ENCODE measurements at regions not wholly inside any gene's neighbourhood (a gene's known extent, or its start where the extent isn't known, plus 50 kb on each side); places are given as distances from the start of the nearest gene placed in this dataset.

DNA sequence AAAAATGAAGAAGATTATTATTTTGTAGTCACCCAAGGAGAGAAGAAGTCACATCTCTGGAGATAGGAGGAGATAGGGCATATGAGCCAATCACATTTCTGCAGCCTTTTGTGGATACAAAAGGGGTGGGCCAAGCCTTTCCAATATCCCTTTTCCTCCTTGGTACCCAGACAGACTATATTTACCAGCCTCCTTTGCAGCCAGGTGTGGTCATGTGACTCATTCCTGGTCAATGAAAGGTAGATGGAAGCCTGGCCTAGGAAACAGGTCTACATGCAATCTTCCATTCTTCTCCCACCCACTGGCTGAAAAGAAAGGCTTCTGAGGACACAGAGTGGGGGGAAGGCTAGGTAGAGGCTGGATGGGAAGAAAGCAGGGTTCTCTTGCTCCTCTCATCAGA lies 58.1 kb upstream of the ERG start:
- Histone ChIP-seq H3K9ac (ENCODE audit: low read depth, low read length) (no peak overlapping the region), H3K9me3 (ENCODE audit: insufficient read depth, low read depth, low read length) (no peaks in the 10 kb centered on the region), H3K4me1 (ENCODE audit: insufficient read depth, low read length) (no peaks in the 10 kb centered on the region), H3K36me3 (ENCODE audit: insufficient read depth, low read length) (no peaks in the 10 kb centered on the region), H3K27ac (ENCODE audit: low read depth, low read length) (no peak overlapping the region), H3K27me3 (ENCODE audit: insufficient read depth, low read length) (no peaks in the 10 kb centered on the region), H3K4me3 (ENCODE audit: low read length) (no peak overlapping the region)

DNA sequence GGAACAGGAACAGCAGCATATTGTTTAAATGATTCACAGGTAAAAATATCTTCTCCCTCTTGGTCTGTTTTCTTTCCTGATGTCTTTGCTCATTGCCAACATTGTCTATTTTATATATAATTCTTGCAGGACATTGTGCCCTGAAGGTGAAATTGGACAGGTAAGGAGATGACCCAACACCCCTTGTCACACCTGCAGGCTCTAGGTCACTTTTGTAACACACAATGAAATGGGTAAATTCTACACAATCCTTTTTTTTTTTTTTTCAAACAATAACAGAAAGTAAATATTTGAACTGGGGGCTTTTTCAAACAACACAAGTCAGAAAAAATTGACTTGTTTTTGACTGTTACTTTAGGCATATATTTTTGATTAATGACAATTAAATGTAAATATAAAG lies 62.9 kb upstream of the ERG start:
- Histone ChIP-seq H3K27me3 (ENCODE audit: insufficient read depth, low read length) (no peaks in the 10 kb centered on the region), H3K4me1 (ENCODE audit: insufficient read depth, low read length) (no peaks in the 10 kb centered on the region), H3K9ac (ENCODE audit: low read depth, low read length) (no peak overlapping the region), H3K4me3 (ENCODE audit: low read length) (no peak overlapping the region), H3K9me3 (ENCODE audit: insufficient read depth, low read depth, low read length) (no peaks in the 10 kb centered on the region), H3K36me3 (ENCODE audit: insufficient read depth, low read length) (no peaks in the 10 kb centered on the region), H3K27ac (ENCODE audit: low read depth, low read length) (no peak overlapping the region)

DNA sequence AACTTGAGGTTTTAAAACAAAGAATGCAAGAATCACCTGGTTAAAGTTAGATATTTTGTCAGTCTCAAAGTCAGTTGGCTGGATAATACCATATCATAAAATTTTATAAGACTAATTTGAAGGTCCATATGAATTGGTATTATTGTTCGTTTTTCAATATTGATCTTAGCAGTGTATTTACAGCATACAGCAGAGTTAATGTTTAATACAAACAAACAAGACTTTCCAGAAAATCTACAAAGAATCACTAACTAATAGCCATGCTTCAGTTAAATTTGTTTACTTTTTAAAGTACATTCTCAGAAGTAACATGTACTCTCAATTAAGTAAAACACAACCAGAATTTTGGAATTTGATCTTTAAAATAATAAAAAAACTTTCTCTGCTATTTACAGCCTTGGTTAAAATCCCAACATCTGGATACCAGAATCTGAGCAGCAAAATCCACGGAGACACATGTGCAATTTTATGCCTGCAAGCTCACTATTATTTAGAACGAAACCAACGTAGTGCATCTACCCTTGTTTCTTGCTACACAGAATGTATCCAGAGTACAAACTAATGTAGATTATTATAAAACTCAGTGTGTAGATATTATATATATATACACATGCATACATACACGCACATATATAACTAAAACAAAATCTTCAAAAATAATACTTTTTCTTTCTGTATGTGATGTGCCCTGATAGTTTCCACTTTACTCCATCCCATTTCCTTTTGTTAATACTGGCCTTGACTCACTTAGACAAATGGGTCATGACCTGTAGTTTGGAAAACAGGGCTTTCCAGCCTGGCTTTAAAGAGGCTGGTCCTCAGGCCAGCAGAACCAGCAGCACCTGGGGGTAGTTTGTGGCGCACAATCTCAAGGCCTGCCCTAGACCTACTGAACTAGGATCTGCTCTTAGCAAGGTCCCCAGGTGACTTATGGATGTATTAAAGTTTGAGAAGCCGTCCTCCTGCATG lies 63.6 kb upstream of the ERG start:
- H3K27ac ChIP-seq (ENCODE audit: low read depth, low read length) = no peak overlapping the region
- no peak overlapping the region for H3K4me3 ChIP-seq (ENCODE audit: low read length)
- no peaks in the 10 kb centered on the region for H3K36me3 ChIP-seq (ENCODE audit: insufficient read depth, low read length)
- 89% methylated on average over 5 of the region's 7 CpGs for WGBS
- H3K4me1 ChIP-seq (ENCODE audit: insufficient read depth, low read length) = peaks cover 5% of the 10 kb centered on the region
- no peaks in the 10 kb centered on the region for H3K27me3 ChIP-seq (ENCODE audit: insufficient read depth, low read length)
- no peaks in the 10 kb centered on the region for H3K9me3 ChIP-seq (ENCODE audit: insufficient read depth, low read depth, low read length)
- no peak overlapping the region for H3K9ac ChIP-seq (ENCODE audit: low read depth, low read length)

DNA sequence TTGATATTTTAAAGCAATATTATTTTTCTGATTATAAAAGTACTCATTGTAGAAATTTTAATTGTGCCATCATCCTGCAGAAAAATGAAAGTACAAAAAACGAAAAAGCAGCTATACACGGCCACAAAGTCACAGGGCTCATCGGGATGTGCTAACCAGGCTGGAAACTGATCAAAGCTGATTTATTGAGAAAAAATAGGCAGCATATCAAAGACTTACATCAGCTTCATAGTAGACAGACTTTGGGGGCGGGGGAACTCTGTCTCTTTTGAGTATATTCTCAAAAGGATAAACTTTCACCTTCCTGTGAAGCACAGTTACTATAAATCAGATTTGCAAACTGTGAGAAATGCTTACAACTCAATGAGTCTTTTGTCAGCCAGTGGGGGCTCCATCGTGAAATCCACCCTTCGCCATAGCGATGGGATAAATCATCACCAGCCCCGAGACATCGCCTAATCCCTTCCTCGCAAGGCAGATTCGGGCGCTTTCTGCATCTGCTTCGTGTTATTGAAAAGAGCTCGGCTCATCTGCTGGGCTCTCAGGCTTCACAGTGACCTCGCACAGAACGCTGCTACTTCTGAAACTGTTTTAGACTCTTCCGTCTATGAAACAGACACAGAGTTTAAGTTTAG lies 69.2 kb upstream of the ERG start:
- Histone ChIP-seq H3K4me1 (ENCODE audit: insufficient read depth, low read length) (peaks cover 16% of the 10 kb centered on the region), H3K36me3 (ENCODE audit: insufficient read depth, low read length) (no peaks in the 10 kb centered on the region), H3K9me3 (ENCODE audit: insufficient read depth, low read depth, low read length) (no peaks in the 10 kb centered on the region), H3K9ac (ENCODE audit: low read depth, low read length) (no peak overlapping the region), H3K27me3 (ENCODE audit: insufficient read depth, low read length) (no peaks in the 10 kb centered on the region), H3K27ac (ENCODE audit: low read depth, low read length) (no peak overlapping the region), H3K4me3 (ENCODE audit: low read length) (no peak overlapping the region)
- 55% methylated on average over 17 of the region's 17 CpGs for whole genome bisulfite sequencing

DNA sequence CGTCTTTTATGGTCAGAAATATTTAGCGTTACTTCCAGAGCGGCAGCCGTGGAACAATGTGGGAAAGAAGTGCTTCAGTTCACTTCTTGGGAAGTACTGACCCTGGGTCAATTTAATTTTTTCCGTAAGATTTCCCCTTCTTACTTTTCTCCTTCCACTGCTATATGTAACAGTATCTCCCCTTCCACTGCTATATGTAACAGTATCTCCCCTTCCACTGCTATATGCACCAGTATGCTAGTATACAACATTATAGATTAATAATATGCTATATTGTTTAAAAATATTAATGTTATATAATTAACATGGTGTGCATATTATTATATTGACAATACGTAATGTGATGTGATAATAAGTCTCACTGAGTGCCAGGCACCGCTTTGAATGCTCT lies 69.7 kb upstream of the ERG start:
- Histone ChIP-seq H3K27ac (ENCODE audit: low read depth, low read length) (no peak overlapping the region), H3K9ac (ENCODE audit: low read depth, low read length) (no peak overlapping the region), H3K9me3 (ENCODE audit: insufficient read depth, low read depth, low read length) (no peaks in the 10 kb centered on the region), H3K4me1 (ENCODE audit: insufficient read depth, low read length) (peaks cover 16% of the 10 kb centered on the region), H3K27me3 (ENCODE audit: insufficient read depth, low read length) (no peaks in the 10 kb centered on the region), H3K36me3 (ENCODE audit: insufficient read depth, low read length) (no peaks in the 10 kb centered on the region), H3K4me3 (ENCODE audit: low read length) (no peak overlapping the region)
- WGBS = 81% methylated on average over 6 of the region's 7 CpGs

DNA sequence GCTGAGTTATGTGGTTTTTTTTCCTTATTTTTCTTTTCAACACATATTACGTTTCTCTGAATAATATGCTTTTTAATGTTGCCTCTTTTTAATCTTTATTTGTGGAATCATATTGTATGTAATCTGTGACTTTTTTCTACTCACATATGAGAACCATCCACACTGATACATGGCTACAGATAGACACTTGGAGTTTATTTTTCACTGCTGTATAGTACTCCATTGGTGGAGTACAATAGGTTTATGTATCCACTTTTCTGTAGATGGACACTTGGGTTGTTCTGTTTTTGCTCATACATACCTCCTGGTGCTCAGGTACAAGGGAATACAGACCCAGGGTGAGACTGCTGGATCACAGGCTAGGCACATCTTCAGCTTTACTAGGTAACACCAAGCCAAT lies 71.5 kb upstream of the ERG start:
- Histone ChIP-seq H3K9ac (ENCODE audit: low read depth, low read length) (no peak overlapping the region), H3K27me3 (ENCODE audit: insufficient read depth, low read length) (no peaks in the 10 kb centered on the region), H3K9me3 (ENCODE audit: insufficient read depth, low read depth, low read length) (no peaks in the 10 kb centered on the region), H3K4me3 (ENCODE audit: low read length) (no peak overlapping the region), H3K4me1 (ENCODE audit: insufficient read depth, low read length) (peaks cover 16% of the 10 kb centered on the region), H3K36me3 (ENCODE audit: insufficient read depth, low read length) (no peaks in the 10 kb centered on the region), H3K27ac (ENCODE audit: low read depth, low read length) (no peak overlapping the region)
- WGBS = no CpG with 5 or more reads among the region's 1 CpG

DNA sequence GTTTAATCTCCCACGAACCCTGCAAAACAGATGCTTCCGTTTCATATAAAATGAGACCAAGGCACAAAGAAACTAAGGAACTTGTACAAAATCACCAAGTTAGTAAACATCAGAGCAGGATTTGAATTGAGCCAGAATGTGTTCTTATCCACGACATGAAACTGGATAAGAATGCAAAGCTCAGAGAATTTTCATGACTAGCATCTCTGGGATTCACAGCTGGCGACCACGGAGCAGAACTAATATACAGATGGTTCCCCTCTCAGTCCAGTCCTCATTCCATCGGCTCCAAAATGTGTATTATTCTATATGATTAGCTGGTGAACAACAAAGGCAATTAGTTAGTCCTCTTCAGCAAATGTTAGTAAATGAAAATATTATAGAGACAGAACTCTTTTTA lies 72.3 kb upstream of the ERG start:
- H3K4me3 ChIP-seq (ENCODE audit: low read length) = no peak overlapping the region
- no peaks in the 10 kb centered on the region for H3K9me3 ChIP-seq (ENCODE audit: insufficient read depth, low read depth, low read length)
- H3K9ac ChIP-seq (ENCODE audit: low read depth, low read length) = no peak overlapping the region
- peaks cover 16% of the 10 kb centered on the region for H3K4me1 ChIP-seq (ENCODE audit: insufficient read depth, low read length)
- WGBS = 91% methylated on average over 5 of the region's 6 CpGs
- no peak overlapping the region for H3K27ac ChIP-seq (ENCODE audit: low read depth, low read length)
- H3K27me3 ChIP-seq (ENCODE audit: insufficient read depth, low read length) = no peaks in the 10 kb centered on the region
- H3K36me3 ChIP-seq (ENCODE audit: insufficient read depth, low read length) = no peaks in the 10 kb centered on the region

DNA sequence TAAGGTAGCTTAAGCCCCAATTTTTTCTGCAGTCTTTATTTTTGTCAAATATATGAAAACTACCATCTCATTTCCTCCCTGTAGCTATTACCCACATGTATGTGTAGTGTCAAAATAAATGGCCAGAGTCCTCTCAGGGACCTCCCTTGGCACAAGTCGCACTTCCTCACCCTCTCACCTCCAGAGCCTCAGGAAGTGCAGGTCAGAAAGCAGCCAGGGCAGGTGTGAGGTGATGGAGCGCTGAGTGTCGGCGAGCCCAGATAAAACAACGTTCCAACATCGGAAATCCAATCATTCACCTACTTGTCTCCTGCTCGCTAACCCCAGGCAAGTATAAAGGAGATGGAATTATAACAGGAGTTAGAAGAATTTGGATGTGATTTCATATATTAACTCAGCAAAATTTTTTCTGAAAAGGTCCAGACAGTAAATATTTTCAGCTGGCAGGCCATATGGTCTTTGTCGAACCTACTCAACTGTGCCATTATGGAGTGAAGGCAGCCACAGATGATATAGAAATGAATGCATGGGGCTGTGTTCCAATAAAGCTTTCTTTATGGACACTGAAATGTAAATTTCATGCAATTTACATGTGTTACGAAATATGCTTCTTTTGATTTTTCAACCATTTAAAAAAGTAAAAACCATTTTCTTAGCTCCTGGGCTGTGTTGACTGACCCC lies 76.8 kb upstream of the ERG start:
- H3K27me3 ChIP-seq (ENCODE audit: insufficient read depth, low read length) = no peaks in the 10 kb centered on the region
- no peak overlapping the region for H3K9ac ChIP-seq (ENCODE audit: low read depth, low read length)
- H3K4me3 ChIP-seq (ENCODE audit: low read length) = no peak overlapping the region
- WGBS = 96% methylated on average over 3 of the region's 9 CpGs
- no peaks in the 10 kb centered on the region for H3K36me3 ChIP-seq (ENCODE audit: insufficient read depth, low read length)
- no peaks in the 10 kb centered on the region for H3K9me3 ChIP-seq (ENCODE audit: insufficient read depth, low read depth, low read length)
- no peaks in the 10 kb centered on the region for H3K4me1 ChIP-seq (ENCODE audit: insufficient read depth, low read length)
- H3K27ac ChIP-seq (ENCODE audit: low read depth, low read length) = no peak overlapping the region

DNA sequence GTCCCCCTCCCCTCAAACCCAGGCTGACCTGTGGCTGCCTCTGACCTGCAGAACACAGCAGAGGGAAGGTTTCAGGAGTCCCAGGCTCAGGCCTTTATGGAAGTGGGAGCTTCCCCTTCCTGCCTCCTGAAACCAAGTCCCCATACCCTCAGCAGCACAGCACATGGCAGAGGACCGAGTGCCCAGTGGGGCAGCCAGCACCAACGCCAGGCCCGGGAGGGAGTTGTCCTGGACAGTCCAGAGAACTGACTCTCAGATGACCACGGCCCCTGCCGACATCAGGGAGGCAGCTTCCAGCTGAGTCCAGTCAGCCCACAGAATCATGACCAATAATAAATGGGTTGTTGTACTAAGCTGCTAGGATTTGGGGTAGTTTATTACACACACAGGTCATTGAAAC lies 79.6 kb upstream of the ERG start:
- H3K27ac ChIP-seq (ENCODE audit: low read depth, low read length) = no peak overlapping the region
- H3K27me3 ChIP-seq (ENCODE audit: insufficient read depth, low read length) = no peaks in the 10 kb centered on the region
- H3K4me1 ChIP-seq (ENCODE audit: insufficient read depth, low read length) = no peaks in the 10 kb centered on the region
- no peak overlapping the region for H3K9ac ChIP-seq (ENCODE audit: low read depth, low read length)
- no peak overlapping the region for H3K4me3 ChIP-seq (ENCODE audit: low read length)
- H3K36me3 ChIP-seq (ENCODE audit: insufficient read depth, low read length) = no peaks in the 10 kb centered on the region
- H3K9me3 ChIP-seq (ENCODE audit: insufficient read depth, low read depth, low read length) = no peaks in the 10 kb centered on the region
- WGBS = 98% methylated on average over 5 of the region's 5 CpGs

DNA sequence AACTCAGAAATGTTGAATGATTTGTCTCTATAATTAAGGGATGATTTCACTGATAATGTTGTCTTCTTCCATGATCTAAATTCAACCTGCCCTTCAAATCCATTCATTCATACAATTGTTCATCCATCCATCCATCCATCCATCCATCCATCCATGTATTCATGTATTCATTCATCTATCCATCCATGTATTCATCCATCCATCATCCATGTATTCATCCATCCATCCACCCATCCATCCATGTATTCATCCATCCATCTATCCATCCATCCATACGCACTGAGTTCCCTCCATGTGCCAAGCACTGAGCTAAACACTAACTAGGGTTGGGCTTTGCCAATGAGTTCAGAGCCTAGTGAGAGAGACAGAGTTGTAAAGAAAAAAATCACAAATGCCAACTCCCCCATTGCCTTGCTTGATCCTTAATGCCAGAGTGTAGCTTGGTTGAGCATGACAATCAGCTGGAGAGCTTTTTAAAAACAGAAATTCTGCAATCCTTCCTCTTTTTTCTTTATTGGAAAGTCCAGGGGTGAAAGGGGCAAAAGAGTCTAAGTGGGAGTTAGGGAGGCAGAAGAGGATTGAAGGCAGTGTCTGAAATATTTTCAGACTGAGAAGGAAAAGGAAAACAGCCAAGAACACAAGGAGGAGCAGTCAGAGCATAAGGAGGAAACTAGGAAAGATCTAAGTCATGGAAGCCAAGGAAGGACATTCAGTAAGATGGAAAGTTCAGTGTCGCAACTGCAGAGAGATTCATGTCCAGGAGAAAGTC lies 92.4 kb upstream of the ERG start:
- H3K4me3 ChIP-seq (ENCODE audit: low read length) = no peak overlapping the region
- no peaks in the 10 kb centered on the region for H3K36me3 ChIP-seq (ENCODE audit: insufficient read depth, low read length)
- no peaks in the 10 kb centered on the region for H3K9me3 ChIP-seq (ENCODE audit: insufficient read depth, low read depth, low read length)
- H3K27me3 ChIP-seq (ENCODE audit: insufficient read depth, low read length) = no peaks in the 10 kb centered on the region
- H3K4me1 ChIP-seq (ENCODE audit: insufficient read depth, low read length) = no peaks in the 10 kb centered on the region
- no peak overlapping the region for H3K27ac ChIP-seq (ENCODE audit: low read depth, low read length)
- 92% methylated on average over 2 of the region's 2 CpGs for WGBS
- H3K9ac ChIP-seq (ENCODE audit: low read depth, low read length) = no peak overlapping the region

DNA sequence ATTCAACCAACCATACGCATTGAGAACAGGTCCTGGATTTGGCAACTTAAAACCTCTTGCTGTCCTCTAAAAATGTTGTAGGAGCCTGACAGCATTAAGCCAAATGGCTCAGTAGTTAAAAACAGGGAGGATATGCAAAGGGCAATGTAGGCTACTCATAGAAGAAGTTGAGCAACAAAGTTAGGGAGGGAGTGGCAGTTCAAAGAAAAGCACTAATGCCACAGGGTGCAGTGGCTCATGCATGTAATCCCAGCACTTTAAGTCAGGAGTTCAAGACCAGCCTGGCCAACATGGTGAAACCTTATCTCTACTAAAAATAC lies 92.9 kb upstream of the ERG start:
- Histone ChIP-seq H3K27ac (ENCODE audit: low read depth, low read length) (no peak overlapping the region), H3K4me1 (ENCODE audit: insufficient read depth, low read length) (0 out of 2 replicates have a peak, but pooled peaks cover 2% of the 10 kb centered on the region), H3K4me3 (ENCODE audit: low read length) (no peak overlapping the region), H3K9me3 (ENCODE audit: insufficient read depth, low read depth, low read length) (no peaks in the 10 kb centered on the region), H3K27me3 (ENCODE audit: insufficient read depth, low read length) (no peaks in the 10 kb centered on the region), H3K9ac (ENCODE audit: low read depth, low read length) (no peak overlapping the region), H3K36me3 (ENCODE audit: insufficient read depth, low read length) (no peaks in the 10 kb centered on the region)
- WGBS = 95% methylated on average over 1 of the region's 1 CpG

Measured in HUES64 (cell line).